ENCODE measurements at regions not wholly inside any gene's neighbourhood (a gene's known extent, or its start where the extent isn't known, plus 50 kb on each side); places are given as distances from the start of the nearest gene placed in this dataset.

DNA sequence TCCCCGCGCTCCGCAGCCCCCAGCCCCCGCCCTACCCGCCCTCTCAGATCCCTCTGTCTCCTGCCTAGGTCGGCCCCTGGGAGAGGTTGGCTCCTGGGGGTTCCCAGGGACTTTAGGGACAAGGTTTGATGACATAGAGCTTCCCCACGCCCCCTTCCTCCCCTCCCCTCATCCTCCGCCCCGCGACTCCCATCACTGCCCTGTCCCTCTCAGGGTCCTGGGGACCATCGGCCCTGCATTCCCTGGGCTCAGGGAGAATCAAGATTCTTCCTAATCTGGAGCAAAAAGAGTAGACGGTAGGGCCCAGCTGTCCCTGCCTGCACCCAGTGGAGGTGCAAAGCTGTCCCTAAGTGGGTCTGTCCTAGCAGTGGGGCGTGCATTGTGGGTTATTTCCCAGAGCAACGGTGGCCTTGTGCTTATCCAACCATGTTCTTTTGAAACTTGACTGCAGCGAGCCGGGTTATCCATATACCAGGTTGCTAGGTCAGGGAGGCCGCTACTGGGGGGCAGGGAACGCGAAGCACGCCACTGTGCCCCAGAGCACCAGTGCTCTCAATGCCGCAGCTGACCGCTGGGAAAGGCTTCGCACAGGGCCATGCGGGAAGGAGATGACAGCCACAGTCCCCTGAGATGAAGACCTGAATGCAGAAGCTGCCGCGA, 124.4 kb upstream of the PRMT8 start:
- TF ChIP-seq, protein P1, sequence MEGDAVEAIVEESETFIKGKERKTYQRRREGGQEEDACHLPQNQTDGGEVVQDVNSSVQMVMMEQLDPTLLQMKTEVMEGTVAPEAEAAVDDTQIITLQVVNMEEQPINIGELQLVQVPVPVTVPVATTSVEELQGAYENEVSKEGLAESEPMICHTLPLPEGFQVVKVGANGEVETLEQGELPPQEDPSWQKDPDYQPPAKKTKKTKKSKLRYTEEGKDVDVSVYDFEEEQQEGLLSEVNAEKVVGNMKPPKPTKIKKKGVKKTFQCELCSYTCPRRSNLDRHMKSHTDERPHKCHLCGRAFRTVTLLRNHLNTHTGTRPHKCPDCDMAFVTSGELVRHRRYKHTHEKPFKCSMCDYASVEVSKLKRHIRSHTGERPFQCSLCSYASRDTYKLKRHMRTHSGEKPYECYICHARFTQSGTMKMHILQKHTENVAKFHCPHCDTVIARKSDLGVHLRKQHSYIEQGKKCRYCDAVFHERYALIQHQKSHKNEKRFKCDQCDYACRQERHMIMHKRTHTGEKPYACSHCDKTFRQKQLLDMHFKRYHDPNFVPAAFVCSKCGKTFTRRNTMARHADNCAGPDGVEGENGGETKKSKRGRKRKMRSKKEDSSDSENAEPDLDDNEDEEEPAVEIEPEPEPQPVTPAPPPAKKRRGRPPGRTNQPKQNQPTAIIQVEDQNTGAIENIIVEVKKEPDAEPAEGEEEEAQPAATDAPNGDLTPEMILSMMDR (IDR thresholded peaks at IDR 0.05; ENCODE audit: insufficient read depth, low read length), result no peak
- DNase-seq (ENCODE audit: low read depth), result no peak
- no peak overlapping the region for H3K4me3 ChIP-seq (ENCODE audit: low read depth, low read length)

DNA sequence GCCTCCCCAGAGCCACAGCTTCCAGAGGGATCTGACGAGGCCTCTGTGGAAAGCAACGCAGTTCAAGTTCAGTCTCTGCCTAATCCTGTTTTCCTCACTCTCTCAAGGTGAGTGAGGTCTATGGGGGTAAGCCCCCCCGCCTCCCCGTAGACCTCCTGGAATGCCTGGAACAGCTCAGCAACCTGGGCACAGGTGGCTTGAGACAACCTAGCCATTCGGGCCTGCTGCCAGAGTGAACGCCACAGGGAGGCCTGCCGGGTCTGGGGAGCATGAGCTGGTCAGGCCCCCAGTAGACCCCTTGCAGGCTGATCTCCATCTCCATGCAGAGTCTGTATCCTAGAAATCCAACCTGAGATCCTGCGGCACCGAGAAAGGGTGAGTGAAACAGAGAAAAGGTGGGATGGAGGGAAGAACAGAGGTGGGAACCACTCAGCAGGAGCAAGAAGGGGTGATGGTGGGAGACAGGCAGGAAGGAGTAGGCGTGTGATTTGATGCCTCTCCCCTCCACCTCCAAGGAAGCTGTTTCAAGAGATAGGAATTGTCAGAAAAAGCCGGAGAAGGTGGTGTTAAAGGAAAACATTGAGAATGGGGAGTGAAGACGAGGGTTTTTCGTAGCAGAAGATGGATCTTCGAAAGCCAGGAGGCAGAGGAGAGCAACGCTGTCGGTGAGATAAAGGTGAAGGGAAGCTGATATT, 123.1 kb upstream of the PRMT8 start:
- DNase-seq (ENCODE audit: low read depth), result no peak
- TF ChIP-seq, protein P1 (IDR thresholded peaks at IDR 0.05; ENCODE audit: insufficient read depth, low read length), result no peak

DNA sequence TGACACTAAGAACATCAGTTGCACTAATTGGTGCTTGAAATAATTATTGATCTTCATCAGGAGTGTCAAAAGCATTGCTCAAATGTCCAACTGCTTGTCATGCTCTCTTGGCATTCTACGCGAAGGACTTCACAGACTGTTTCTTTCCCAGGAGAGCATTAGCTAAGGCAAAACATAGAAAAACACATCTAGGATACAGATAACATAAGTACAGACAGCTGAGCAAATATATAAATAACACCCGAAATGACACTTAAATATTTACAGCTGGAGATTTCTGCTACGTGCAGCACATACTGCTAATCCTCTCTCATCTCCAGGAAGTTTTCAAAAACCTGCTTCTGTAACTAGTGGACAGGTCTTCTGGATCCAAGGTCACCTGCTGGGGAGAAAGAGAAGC, 120.0 kb upstream of the PRMT8 start:
- no peak overlapping the region for H3K4me3 ChIP-seq (ENCODE audit: low read depth, low read length)
- TF ChIP-seq, protein P1 (IDR thresholded peaks at IDR 0.05; ENCODE audit: insufficient read depth, low read length), result no peak
- DNase-seq (ENCODE audit: low read depth), result no peak

More for the DNA sequence above, 123.1 kb upstream of the PRMT8 start:
- no peak overlapping the region for H3K4me3 ChIP-seq (ENCODE audit: low read depth, low read length)

DNA sequence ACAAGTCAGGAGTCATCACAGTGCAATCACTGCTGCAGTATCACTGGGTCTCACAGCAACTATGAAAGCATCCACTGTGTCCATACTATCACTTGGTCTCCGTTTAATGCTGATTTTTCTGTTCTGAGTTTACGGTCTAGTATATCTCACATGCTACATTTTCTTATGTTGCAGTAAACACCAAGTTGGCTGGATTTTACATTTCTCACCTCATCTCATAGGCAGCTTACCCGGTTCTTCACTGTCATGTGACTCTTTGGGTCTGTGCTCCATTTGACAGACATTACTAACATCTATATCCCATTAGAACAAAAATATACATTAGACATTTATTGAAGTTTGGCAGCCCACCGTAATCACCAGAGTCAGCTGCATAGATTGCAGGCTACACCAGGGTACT, 115.7 kb upstream of the PRMT8 start:
- TF ChIP-seq, protein P1 (IDR thresholded peaks at IDR 0.05; ENCODE audit: insufficient read depth, low read length), result no peak
- DNase-seq (ENCODE audit: low read depth), result no peak
- no peak overlapping the region for H3K4me3 ChIP-seq (ENCODE audit: low read depth, low read length)

DNA sequence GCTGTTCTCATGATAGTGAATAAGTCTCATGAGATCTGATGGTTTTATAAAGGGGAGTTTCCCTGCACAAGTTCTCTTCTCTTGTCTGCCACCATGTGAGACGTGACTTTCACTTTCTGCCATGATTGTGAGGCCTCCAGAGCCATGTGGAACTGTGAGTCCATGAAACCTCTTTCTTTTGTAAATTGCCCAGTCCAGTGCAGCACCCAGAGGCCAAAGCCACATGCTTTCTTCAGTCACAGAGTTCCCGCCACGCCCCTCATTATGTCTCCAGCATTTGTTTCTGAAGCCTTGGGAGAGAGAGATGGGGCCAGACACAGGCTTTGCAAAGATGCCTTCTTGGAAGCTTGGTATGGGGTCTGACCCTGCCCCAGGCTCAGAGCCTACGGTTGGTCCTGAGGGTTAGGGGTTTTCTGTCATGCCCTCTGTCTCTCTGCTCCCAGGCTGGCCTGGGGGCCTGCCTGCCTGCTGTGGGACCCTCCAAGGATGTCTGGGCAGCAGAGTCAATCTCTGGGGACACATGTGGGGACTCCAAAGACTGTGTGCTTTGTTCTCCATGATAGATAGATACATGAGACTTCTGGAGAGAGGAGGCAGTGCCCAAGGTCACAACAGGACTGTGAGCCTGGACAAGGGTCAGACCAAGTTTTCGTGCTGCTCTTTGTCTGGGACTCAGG, 114.1 kb upstream of the PRMT8 start:
- no peak for DNase-seq (ENCODE audit: low read depth)
- TF ChIP-seq, protein P1 (IDR thresholded peaks at IDR 0.05; ENCODE audit: insufficient read depth, low read length), result no peak
- H3K4me3 ChIP-seq (ENCODE audit: low read depth, low read length), result no peak overlapping the region

DNA sequence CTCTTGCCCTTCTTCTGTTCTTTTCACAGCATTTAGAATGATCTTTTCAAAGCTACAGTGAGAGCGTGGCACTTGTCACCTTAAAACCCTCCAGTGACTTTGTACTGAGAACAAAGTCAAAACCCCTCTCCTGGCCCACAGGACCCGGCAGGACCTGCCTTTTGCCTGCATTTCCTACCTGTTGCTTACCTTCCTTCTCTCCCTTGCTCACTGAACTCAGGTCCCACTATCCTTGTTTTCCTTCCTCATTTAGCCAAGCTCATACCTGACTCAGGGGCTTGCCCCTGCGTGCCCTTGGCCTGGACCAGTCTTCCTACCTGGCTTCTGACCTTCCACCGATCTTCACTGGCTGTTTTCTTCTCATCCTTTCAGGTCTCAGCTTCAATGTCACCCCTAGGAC, 112.3 kb upstream of the PRMT8 start:
- DNase-seq (ENCODE audit: low read depth), result no peak
- TF ChIP-seq, protein P1 (IDR thresholded peaks at IDR 0.05; ENCODE audit: insufficient read depth, low read length), result no peak
- no peak overlapping the region for H3K4me3 ChIP-seq (ENCODE audit: low read depth, low read length)
